ENCODE measurements at regions not wholly inside any gene's neighbourhood (a gene's known extent, or its start where the extent isn't known, plus 50 kb on each side); places are given as distances from the start of the nearest gene placed in this dataset.

DNA sequence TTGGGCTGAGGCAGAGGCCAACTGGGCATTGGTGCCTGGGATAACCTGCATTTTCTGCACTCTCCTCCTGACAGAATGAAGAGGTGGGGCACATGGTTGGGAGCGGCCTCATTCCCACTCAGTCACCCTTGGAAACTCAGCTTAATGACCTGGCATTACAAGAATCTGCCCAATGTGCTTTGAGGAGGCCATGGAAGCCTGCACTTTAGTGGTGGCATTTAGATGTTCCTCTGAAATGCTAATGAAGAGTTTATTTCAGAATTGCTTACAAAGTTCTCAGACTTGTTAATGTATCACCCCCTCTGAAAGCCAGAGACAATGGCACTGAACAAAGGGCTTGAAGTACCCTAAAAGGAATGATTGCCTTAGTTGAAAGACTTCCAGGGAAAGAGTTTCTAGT lies 71.4 kb upstream of the PARP11 start:
- intact Hi-C loops (cut with micrococcal nuclease; ENCODE audit: unreplicated experiment) = no loop called here
- Histone ChIP-seq H3K9me3 (replicated peaks; ENCODE audit: control insufficient read depth, insufficient read depth, low read length) (no peaks in the 10 kb centered on the region), H3K9ac (ENCODE audit: control insufficient read depth, insufficient read depth, low read length) (no peak overlapping the region), H2AFZ (ENCODE audit: control insufficient read depth, low read depth, low read length) (no peak overlapping the region), H3K36me3 (ENCODE audit: control insufficient read depth in 2 of 2, insufficient read depth in 2 of 2, low read length in 1 of 2) (no peaks in the 10 kb centered on the region), H3K4me1 (ENCODE audit: control insufficient read depth, insufficient read depth, low read length) (no peaks in the 10 kb centered on the region), H3K27ac (ENCODE audit: control insufficient read depth, insufficient read depth) (no peak overlapping the region), H3K4me3 (no peak overlapping the region), H3K27me3 (replicated peaks in 1 of 2; ENCODE audit: control insufficient read depth in 2 of 2, insufficient read depth in 2 of 2, low read length in 1 of 2) (peaks cover 0 to 6% of the 10 kb centered on the region in 2 experiments; a peak in 1 of 4 replicates), H3K79me2 (ENCODE audit: control insufficient read depth, insufficient read depth, low read length) (no peaks in the 10 kb centered on the region), H4K20me1 (ENCODE audit: control insufficient read depth, insufficient read depth) (no peaks in the 10 kb centered on the region), H3K4me2 (ENCODE audit: control insufficient read depth, insufficient read depth) (no peak overlapping the region)
- TF ChIP-seq ZNF274 (IDR thresholded peaks at IDR 0.05; ENCODE audit: insufficient read depth, insufficient read length) (no peak), FOS (IDR thresholded peaks at IDR 0.05; ENCODE audit: borderline replicate concordance, extremely low read depth, insufficient read length) (no peak), JUNB (IDR thresholded peaks at IDR 0.05) (no peak), CBX5 (IDR thresholded peaks at IDR 0.05; ENCODE audit: low read depth) (no peak), IRF4 (IDR thresholded peaks at IDR 0.05; ENCODE audit: low read depth, low read length) (no peak), MTA2 (IDR thresholded peaks at IDR 0.05; ENCODE audit: low read depth) (no peak), ZBED1 (IDR thresholded peaks at IDR 0.05; ENCODE audit: borderline replicate concordance) (no peak), YBX1 (IDR thresholded peaks at IDR 0.05) (no peak), CEBPB (IDR thresholded peaks at IDR 0.05; ENCODE audit: borderline replicate concordance in 1 of 2, low read depth in 2 of 2, low read length in 2 of 2) (no peak), SIX5 (IDR thresholded peaks at IDR 0.05; ENCODE audit: low read depth, low read length, severe bottlenecking) (no peak), MYC (IDR thresholded peaks at IDR 0.05; ENCODE audit: insufficient read depth, insufficient read length, insufficient replicate concordance, low read length, severe bottlenecking) (no peak), NFYB (IDR thresholded peaks at IDR 0.05; ENCODE audit: insufficient read depth, low read depth, low read length) (no peak), EGR1 (IDR thresholded peaks at IDR 0.05; ENCODE audit: borderline replicate concordance in 1 of 2, low read depth in 2 of 2, low read length in 2 of 2) (no peak), SMAD5 (IDR thresholded peaks at IDR 0.05; ENCODE audit: low read depth) (no peak), NR2C2 (IDR thresholded peaks at IDR 0.05; ENCODE audit: borderline replicate concordance, control insufficient read depth, insufficient read length, low read depth) (no peak)
- ChIA-PET CTCF (interaction anchor here (1.0 kb wide), 1 partner anchor 45 kb away, joined by 3 read pairs; no protein-coding TSS in a partner anchor), RAD21 (ENCODE audit: unreplicated experiment) (no interaction called here), POLR2A (no interaction called here), SMC1A (ENCODE audit: uncharacterized antibody, unreplicated experiment) (no interaction called here)
- in situ Hi-C loops (cut with MboI) = no loop called here
- ATAC-seq (no peak), DNase-seq (ENCODE audit: low read depth, low spot score) (no peak), FAIRE-seq (no peak)
- 0% methylated on average over 1 of the region's 1 CpG for WGBS (ENCODE audit: insufficient coverage, insufficient replicate concordance, low lambda C conversion rate, missing lambda C conversion rate)
- BruUV-seq (replicated peaks) = no TSS peak
